HEK293 (cell line): ENCODE measurements at regions not wholly inside any gene's neighbourhood (a gene's known extent, or its start where the extent isn't known, plus 50 kb on each side); places are given as distances from the start of the nearest gene placed in this dataset.

Source experiments
- CTCF ChIP-seq: fragments of 450-650 bp; formaldehyde crosslinking; IDR thresholded peaks from 2 replicates; pipeline ENCODE4 v1.5.1; 2016; ENCODE audit warnings: missing biosample characterization, missing genetic modification characterization
- OVOL3 ChIP-seq: fragments of 450-650 bp; formaldehyde crosslinking; IDR thresholded peaks from 2 replicates; pipeline ENCODE4 v1.5.1; 2016; ENCODE audit warnings: missing biosample characterization, missing genetic modification characterization
- YY1 ChIP-seq: fragments of 450-650 bp; formaldehyde crosslinking; IDR thresholded peaks from 2 replicates; pipeline ENCODE4 v1.5.1; 2018; ENCODE audit warnings: missing biosample characterization, missing genetic modification characterization
- ZNF610 ChIP-seq: fragments of 450-650 bp; formaldehyde crosslinking; IDR thresholded peaks from 2 replicates; pipeline ENCODE4 v1.5.1; 2016; ENCODE audit warnings: missing biosample characterization, missing genetic modification characterization, borderline replicate concordance
- ZNF707 ChIP-seq: fragments of 450-650 bp; formaldehyde crosslinking; IDR thresholded peaks from 2 replicates; pipeline ENCODE4 v1.5.1; 2016; ENCODE audit warnings: missing biosample characterization, missing genetic modification characterization
- ZNF830 ChIP-seq: fragments of 450-650 bp; IDR thresholded peaks from 2 replicates; pipeline ENCODE4 v1.5.0; 2018; ENCODE audit warnings: missing biosample characterization, missing genetic modification characterization, low read depth, mild to moderate bottlenecking, moderate library complexity

DNA sequence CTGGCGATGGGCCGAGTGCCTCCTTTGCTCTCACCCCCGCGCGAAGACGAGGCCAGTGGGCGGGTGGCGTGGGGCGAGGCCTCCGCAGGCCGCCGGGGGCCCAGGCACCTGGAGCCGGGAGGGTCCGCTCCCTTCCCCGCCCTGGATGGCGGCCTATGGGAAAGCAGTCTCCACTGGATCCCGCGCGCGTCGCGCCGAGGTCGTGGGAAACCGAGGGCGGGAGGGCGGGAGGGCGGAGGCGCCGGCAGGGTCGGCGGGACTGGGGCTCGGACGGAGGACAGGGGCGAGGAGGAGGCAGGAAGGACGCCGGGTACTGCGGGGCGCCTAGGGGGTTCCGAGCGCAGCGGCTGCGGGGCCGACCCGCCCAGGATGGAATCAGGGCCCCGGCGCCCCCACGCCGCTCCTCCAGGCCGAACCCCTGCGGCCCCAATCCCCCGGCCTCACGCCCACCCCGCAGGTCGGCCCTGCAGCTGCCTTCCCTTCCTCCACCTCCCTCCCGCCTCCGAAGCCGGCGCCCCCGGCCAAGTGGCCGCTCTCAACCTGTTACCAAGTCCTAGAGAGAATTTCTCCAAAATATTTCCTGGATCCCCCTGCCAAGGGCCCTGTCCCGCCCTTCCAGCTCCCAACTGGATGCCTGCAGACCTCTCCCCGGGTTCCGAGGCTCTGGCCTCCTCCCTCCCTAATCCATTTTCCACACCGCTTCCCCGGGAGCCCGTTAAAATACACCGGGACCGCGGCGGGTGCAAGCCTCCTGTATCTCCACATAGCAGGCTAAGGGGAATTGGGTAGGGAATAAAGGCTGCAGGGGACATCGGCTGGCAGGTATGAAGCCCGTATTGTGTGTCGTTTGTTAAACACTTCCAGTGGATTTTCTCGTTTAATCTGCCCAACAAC, 146.3 kb downstream of the ERCC6L2 start:
- no peak for TF ChIP-seq CTCF (tag by site-specific recombination)
- no peak for TF ChIP-seq ZNF707 (tag by site-specific recombination)
- TF ChIP-seq YY1 (tag by site-specific recombination) = no peak
- TF ChIP-seq OVOL3 (tag by site-specific recombination) = no peak
- TF ChIP-seq ZNF830 (tag by site-specific recombination) = no peak
- TF ChIP-seq ZNF610 (tag by site-specific recombination) = no peak
